Prostate gland (tissue), 2 donors: ENCODE measurements at regions not wholly inside any gene's neighbourhood (a gene's known extent, or its start where the extent isn't known, plus 50 kb on each side); places are given as distances from the start of the nearest gene placed in this dataset.

Experiments
- DNase-seq: peaks from one replicate; pipeline ENCODE4 v3.0.0-alpha.2; 2019; ENCODE audit warnings: low spot score
- H3K27ac ChIP-seq, 2 donors: fragments of 200-600 bp; sonication (generic); 2 replicates each; pipeline ENCODE4 v1.5.1; 2017 to 2019
- H3K27me3 ChIP-seq: fragments of 200-600 bp; sonication (generic); replicated peaks from 2 replicates; pipeline ENCODE4 v1.5.1; 2019; ENCODE audit not compliant: insufficient read depth
- H3K36me3 ChIP-seq, 2 donors: fragments of 200-600 bp; sonication (generic); 1 replicate in 1 of 2; 2 replicates in 1 of 2; pipeline versions ENCODE4 v1.5.1 to v1.8.1; 2017 to 2019
- H3K4me1 ChIP-seq: fragments of 200-600 bp; sonication (generic); replicated peaks from 2 replicates; pipeline ENCODE4 v1.5.1; 2019
- H3K4me3 ChIP-seq, 2 donors: fragments of 200-600 bp; sonication (generic); 2 replicates each; pipeline ENCODE4 v1.5.1; 2017 to 2019
- H3K9me3 ChIP-seq: fragments of 200-600 bp; sonication (generic); 2 replicates; pipeline ENCODE4 v1.5.1; 2017
- CTCF ChIP-seq, 4 experiments: fragments of 200-600 bp in 2 of 4; fragments of 450-650 bp in 2 of 4; sonication (generic) in 2 of 4; IDR thresholded peaks; 1 replicate in 3 of 4; 2 replicates in 1 of 4; pipeline ENCODE4 v1.5.1; 2016 to 2019; ENCODE audit warnings: antibody characterized with exemption in 4 of 4, mild to moderate bottlenecking in 2 of 4, moderate library complexity in 2 of 4
- POLR2A ChIP-seq: fragments of 450-650 bp; IDR thresholded peaks from one replicate; pipeline ENCODE4 v1.6.1; 2016; ENCODE audit warnings: antibody characterized with exemption, mild to moderate bottlenecking
- POLR2AphosphoS5 ChIP-seq: sonication (generic); formaldehyde crosslinking; IDR thresholded peaks from one replicate; pipeline ENCODE4 v1.6.1; 2017; ENCODE audit warnings: antibody characterized with exemption
- WGBS: methylation state at CpG from one replicate; pipeline ENCODE4 v1.1.5; 2018; 5-methylcytosine and 5-hydroxymethylcytosine counted together
- intact Hi-C: fragments of 100-400 bp; cut with DNase I; formaldehyde crosslinking; loops from one replicate; pipeline ENCODE4 v1.14.2; 2022

GRCh38 chr2:64220265-64220664 lies 76.0 kb upstream of the PELI1 start:
- WGBS, result 79% methylated on average over 1 of the region's 1 CpG
- Histone ChIP-seq H3K27me3 (no peaks in the 10 kb centered on the region), H3K36me3 (no peaks in the 10 kb centered on the region), H3K27ac (no peak overlapping the region), H3K9me3 (no peaks in the 10 kb centered on the region), H3K4me3 (no peak overlapping the region), H3K4me1 (no peaks in the 10 kb centered on the region)
- no peak for DNase-seq
- intact Hi-C loops, result no loop called here
- no peak for TF ChIP-seq POLR2A
- TF ChIP-seq POLR2AphosphoS5, result no peak
- no peak for TF ChIP-seq CTCF (IDR thresholded peaks at IDR 0.05)

GRCh38 chr2:64220894-64221617 lies 76.8 kb upstream of the PELI1 start:
- no peak for DNase-seq
- no peaks in the 10 kb centered on the region for H3K27me3 ChIP-seq
- no peak overlapping the region for H3K4me3 ChIP-seq
- WGBS, result 38% methylated on average over 4 of the region's 4 CpGs
- intact Hi-C loops, result no loop called here
- no peaks in the 10 kb centered on the region for H3K9me3 ChIP-seq
- H3K36me3 ChIP-seq, result no peaks in the 10 kb centered on the region
- TF ChIP-seq POLR2A, result no peak
- TF ChIP-seq CTCF (IDR thresholded peaks at IDR 0.05), result no peak
- TF ChIP-seq POLR2AphosphoS5, result no peak
- no peaks in the 10 kb centered on the region for H3K4me1 ChIP-seq
- H3K27ac ChIP-seq, result no peak overlapping the region

- DNase-seq, result no peak
- WGBS, result 80% methylated on average over 2 of the region's 2 CpGs
- TF ChIP-seq POLR2AphosphoS5, result no peak
- no peak for TF ChIP-seq POLR2A
- TF ChIP-seq CTCF (IDR thresholded peaks at IDR 0.05), result no peak
- Histone ChIP-seq H3K9me3 (no peaks in the 10 kb centered on the region), H3K27me3 (no peaks in the 10 kb centered on the region), H3K4me1 (no peaks in the 10 kb centered on the region), H3K27ac (peak overlapping the region; percentile 25 to 39), H3K36me3 (no peaks in the 10 kb centered on the region), H3K4me3 (no peak overlapping the region)
- intact Hi-C loops, result no loop called here
These were observed 77.7 kb upstream of the PELI1 start for GRCh38 chr2:64221935-64222334.

- H3K27ac ChIP-seq, result peak overlapping the region; percentile 25 to 39
- peak; percentile 70 for DNase-seq
- no peaks in the 10 kb centered on the region for H3K9me3 ChIP-seq
- no peak overlapping the region for H3K4me3 ChIP-seq
- H3K27me3 ChIP-seq, result no peaks in the 10 kb centered on the region
- peak; percentile 79 for TF ChIP-seq POLR2AphosphoS5
- no peak for TF ChIP-seq CTCF (IDR thresholded peaks at IDR 0.05)
- TF ChIP-seq POLR2A, result no peak
- intact Hi-C loops, result no loop called here
- 9% methylated on average over 2 of the region's 2 CpGs for WGBS
- H3K4me1 ChIP-seq, result no peaks in the 10 kb centered on the region
- H3K36me3 ChIP-seq, result no peaks in the 10 kb centered on the region
These were observed 78.1 kb upstream of the PELI1 start for GRCh38 chr2:64222351-64222750.

- Histone ChIP-seq H3K4me3 (no peak overlapping the region), H3K9me3 (no peaks in the 10 kb centered on the region), H3K36me3 (no peaks in the 10 kb centered on the region), H3K4me1 (no peaks in the 10 kb centered on the region), H3K27me3 (no peaks in the 10 kb centered on the region), H3K27ac (peak overlapping the region in 1 of 2 donors; percentile 5)
- no peak for TF ChIP-seq CTCF (IDR thresholded peaks at IDR 0.05)
- TF ChIP-seq POLR2AphosphoS5, result no peak
- TF ChIP-seq POLR2A, result no peak
- intact Hi-C loops, result no loop called here
- WGBS, result 82% methylated on average over 3 of the region's 3 CpGs
- no peak for DNase-seq
These were observed 78.8 kb upstream of the PELI1 start for GRCh38 chr2:64223055-64223454.
